ENCODE measurements at regions not wholly inside any gene's neighbourhood (a gene's known extent, or its start where the extent isn't known, plus 50 kb on each side); places are given as distances from the start of the nearest gene placed in this dataset.
"Not testable (repeated sequence)": the region's sequence is repeated elsewhere in the genome, so short reads cannot be mapped to it uniquely, and the experiment has no call there.

DNA sequence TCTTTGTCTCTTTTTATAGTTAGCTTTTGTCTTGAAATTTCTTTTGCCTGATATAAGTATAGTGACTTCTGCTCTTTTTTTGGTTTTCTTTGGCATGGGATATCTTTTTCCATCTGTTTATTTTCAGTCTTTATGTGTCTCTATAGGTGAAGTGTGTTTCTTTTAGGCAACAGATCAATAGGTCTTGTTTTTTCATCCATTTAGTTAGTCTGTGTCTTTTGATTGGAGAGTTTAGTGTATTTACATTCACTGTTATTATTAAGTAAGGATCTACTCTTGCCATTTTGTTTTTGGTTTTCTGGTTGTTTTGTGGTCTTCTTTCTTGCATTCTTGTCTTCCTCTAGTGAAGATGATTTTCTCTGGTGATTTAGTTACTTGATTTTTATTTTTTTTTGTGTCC, 190.2 kb downstream of the CCDC74A start:
- TF ChIP-seq, protein P1, sequence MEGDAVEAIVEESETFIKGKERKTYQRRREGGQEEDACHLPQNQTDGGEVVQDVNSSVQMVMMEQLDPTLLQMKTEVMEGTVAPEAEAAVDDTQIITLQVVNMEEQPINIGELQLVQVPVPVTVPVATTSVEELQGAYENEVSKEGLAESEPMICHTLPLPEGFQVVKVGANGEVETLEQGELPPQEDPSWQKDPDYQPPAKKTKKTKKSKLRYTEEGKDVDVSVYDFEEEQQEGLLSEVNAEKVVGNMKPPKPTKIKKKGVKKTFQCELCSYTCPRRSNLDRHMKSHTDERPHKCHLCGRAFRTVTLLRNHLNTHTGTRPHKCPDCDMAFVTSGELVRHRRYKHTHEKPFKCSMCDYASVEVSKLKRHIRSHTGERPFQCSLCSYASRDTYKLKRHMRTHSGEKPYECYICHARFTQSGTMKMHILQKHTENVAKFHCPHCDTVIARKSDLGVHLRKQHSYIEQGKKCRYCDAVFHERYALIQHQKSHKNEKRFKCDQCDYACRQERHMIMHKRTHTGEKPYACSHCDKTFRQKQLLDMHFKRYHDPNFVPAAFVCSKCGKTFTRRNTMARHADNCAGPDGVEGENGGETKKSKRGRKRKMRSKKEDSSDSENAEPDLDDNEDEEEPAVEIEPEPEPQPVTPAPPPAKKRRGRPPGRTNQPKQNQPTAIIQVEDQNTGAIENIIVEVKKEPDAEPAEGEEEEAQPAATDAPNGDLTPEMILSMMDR (IDR thresholded peaks at IDR 0.05; ENCODE audit: borderline replicate concordance, extremely low read depth, low read length, poor library complexity, severe bottlenecking) = not testable (repeated sequence)
- TF ChIP-seq EZH2 (IDR thresholded peaks at IDR 0.05; ENCODE audit: borderline replicate concordance, low read depth, low read length, severe bottlenecking) = not testable (repeated sequence)

All from DND-41 (cell line).